ENCODE measurements at regions not wholly inside any gene's neighbourhood (a gene's known extent, or its start where the extent isn't known, plus 50 kb on each side); places are given as distances from the start of the nearest gene placed in this dataset.
"Not testable (repeated sequence)": the region's sequence is repeated elsewhere in the genome, so short reads cannot be mapped to it uniquely, and the experiment has no call there.

- Mint-ChIP-seq H3K27ac (no peak overlapping the region), H3K4me3 (no peak overlapping the region), H3K36me3 (ENCODE audit: low read depth) (peaks cover 2% of the 10 kb centered on the region; the same call in 1 of the 2 replicates), H3K4me1 (ENCODE audit: low read depth) (peaks cover 18% of the 10 kb centered on the region), H3K9me3 (peaks cover 3% of the 10 kb centered on the region; the same call in 1 of the 2 replicates), H3K27me3 (ENCODE audit: insufficient read depth) (peaks cover 6% of the 10 kb centered on the region; the same call in 1 of the 2 replicates)
- DNase-seq = no peak
- no peak for TF ChIP-seq CTCF (IDR thresholded peaks at IDR 0.05)
These were observed 70.5 kb downstream of the TMEM270 start for GRCh38 chr7:73931502-73931901.

GRCh38 chr7:73932364-73932763 lies 71.4 kb downstream of the TMEM270 start:
- Mint-ChIP-seq H3K4me3 (no peak overlapping the region), H3K36me3 (ENCODE audit: low read depth) (no peaks in the 10 kb centered on the region), H3K27ac (no peak overlapping the region), H3K4me1 (ENCODE audit: low read depth) (peaks cover 23% of the 10 kb centered on the region), H3K9me3 (no peaks in the 10 kb centered on the region), H3K27me3 (ENCODE audit: insufficient read depth) (peaks cover 4% of the 10 kb centered on the region; the same call in 1 of the 2 replicates)
- TF ChIP-seq CTCF (IDR thresholded peaks at IDR 0.05) = no peak
- DNase-seq = peak; percentile 1

GRCh38 chr7:73933091-73933490 lies 72.1 kb downstream of the TMEM270 start:
- Mint-ChIP-seq H3K27ac (no peak overlapping the region; the same call in 1 of the 2 replicates), H3K4me1 (ENCODE audit: low read depth) (peaks cover 23% of the 10 kb centered on the region), H3K4me3 (no peak overlapping the region), H3K27me3 (ENCODE audit: insufficient read depth) (peaks cover 4% of the 10 kb centered on the region; the same call in 1 of the 2 replicates), H3K9me3 (no peaks in the 10 kb centered on the region), H3K36me3 (ENCODE audit: low read depth) (no peaks in the 10 kb centered on the region)
- no peak for DNase-seq
- no peak for TF ChIP-seq CTCF (IDR thresholded peaks at IDR 0.05)

GRCh38 chr7:73936967-73937366 lies 76.0 kb downstream of the TMEM270 start:
- DNase-seq = no peak
- Mint-ChIP-seq H3K27ac (no peak overlapping the region), H3K27me3 (ENCODE audit: insufficient read depth) (no peaks in the 10 kb centered on the region; the same call in none of the 2 replicates)

GRCh38 chr7:73937650-73938049 lies 76.7 kb downstream of the TMEM270 start:
- H3K27me3 Mint-ChIP-seq (ENCODE audit: insufficient read depth); H3K9me3 Mint-ChIP-seq; DNase-seq; H3K4me3 Mint-ChIP-seq; H3K27ac Mint-ChIP-seq: not testable (repeated sequence)
- Mint-ChIP-seq H3K36me3 (ENCODE audit: low read depth) (peaks cover 13% of the 10 kb centered on the region; the same call in 1 of the 2 replicates), H3K4me1 (ENCODE audit: low read depth) (peaks cover 30% of the 10 kb centered on the region)

More at GRCh38 chr7:73936967-73937366, 76.0 kb downstream of the TMEM270 start:
- Mint-ChIP-seq H3K9me3 (peaks cover 8% of the 10 kb centered on the region; the same call in 1 of the 2 replicates), H3K4me1 (ENCODE audit: low read depth) (peaks cover 29% of the 10 kb centered on the region), H3K36me3 (ENCODE audit: low read depth) (peaks cover 13% of the 10 kb centered on the region; the same call in 1 of the 2 replicates), H3K4me3 (no peak overlapping the region)
- TF ChIP-seq CTCF (IDR thresholded peaks at IDR 0.05) = no peak

- H3K36me3 Mint-ChIP-seq (ENCODE audit: low read depth) = peaks cover 13% of the 10 kb centered on the region; the same call in 1 of the 2 replicates
- TF ChIP-seq CTCF (IDR thresholded peaks at IDR 0.05) = no peak
- peaks cover 28% of the 10 kb centered on the region for H3K4me1 Mint-ChIP-seq (ENCODE audit: low read depth)
- no peak for DNase-seq
- no peaks in the 10 kb centered on the region; the same call in none of the 2 replicates for H3K27me3 Mint-ChIP-seq (ENCODE audit: insufficient read depth)
- no peak overlapping the region for H3K4me3 Mint-ChIP-seq
- H3K9me3 Mint-ChIP-seq = peaks cover 8% of the 10 kb centered on the region; the same call in 1 of the 2 replicates
- no peak overlapping the region for H3K27ac Mint-ChIP-seq
These were observed 78.6 kb downstream of the TMEM270 start for GRCh38 chr7:73939528-73939927.

Measured in HFFc6 (cell line).